GM12873 (cell line): ENCODE measurements at regions not wholly inside any gene's neighbourhood (a gene's known extent, or its start where the extent isn't known, plus 50 kb on each side); places are given as distances from the start of the nearest gene placed in this dataset.

Experiments
- CTCF ChIP-seq: IDR thresholded peaks from 2 replicates; pipeline ENCODE4 v1.5.1; 2012; ENCODE audit warnings: low read depth, mild to moderate bottlenecking, moderate library complexity, low read length, control low read depth; ENCODE audit not compliant: insufficient read depth; ENCODE audit errors: missing control alignments

- no peak for TF ChIP-seq CTCF
Measured at GRCh38 chr10:131724891-131725580, 175.8 kb upstream of the PPP2R2D start.

- TF ChIP-seq CTCF = no peak
Measured at GRCh38 chr10:131725581-131726069, 175.2 kb upstream of the PPP2R2D start.

GRCh38 chr10:131726076-131726880 is 174.5 kb upstream of the PPP2R2D start:
- no peak for TF ChIP-seq CTCF

- TF ChIP-seq CTCF = no peak
Measured at GRCh38 chr10:131726967-131727366, 173.8 kb upstream of the PPP2R2D start.

GRCh38 chr10:131727560-131727959 is 173.2 kb upstream of the PPP2R2D start:
- TF ChIP-seq CTCF = no peak

- TF ChIP-seq CTCF = no peak
Measured at GRCh38 chr10:131728286-131729228, 172.3 kb upstream of the PPP2R2D start.

GRCh38 chr10:131729361-131729760 is 171.4 kb upstream of the PPP2R2D start:
- TF ChIP-seq CTCF = no peak
